ENCODE measurements at regions not wholly inside any gene's neighbourhood (a gene's known extent, or its start where the extent isn't known, plus 50 kb on each side); places are given as distances from the start of the nearest gene placed in this dataset.
"Not testable (repeated sequence)": the region's sequence is repeated elsewhere in the genome, so short reads cannot be mapped to it uniquely, and the experiment has no call there.

DNA sequence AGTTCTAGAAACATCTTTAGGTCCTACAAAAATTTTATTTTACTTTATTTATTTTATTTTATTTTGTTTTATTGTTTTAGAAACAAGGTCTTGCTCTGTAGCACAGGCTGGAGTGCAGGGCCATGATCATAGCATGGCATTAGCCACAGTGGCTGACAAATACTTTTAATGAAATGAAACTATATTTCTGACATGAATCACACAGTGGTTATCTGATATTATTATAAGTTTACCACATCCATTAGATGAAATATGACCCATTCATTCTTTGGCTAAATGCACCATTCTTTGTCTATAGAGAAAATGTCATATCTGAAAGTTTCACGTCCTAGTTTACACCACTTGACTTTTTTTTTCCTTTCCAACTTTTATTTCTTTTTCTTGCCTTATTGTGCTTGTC is 613.4 kb upstream of the ADAMTS5 start:
- no peak for DNase-seq

DNA sequence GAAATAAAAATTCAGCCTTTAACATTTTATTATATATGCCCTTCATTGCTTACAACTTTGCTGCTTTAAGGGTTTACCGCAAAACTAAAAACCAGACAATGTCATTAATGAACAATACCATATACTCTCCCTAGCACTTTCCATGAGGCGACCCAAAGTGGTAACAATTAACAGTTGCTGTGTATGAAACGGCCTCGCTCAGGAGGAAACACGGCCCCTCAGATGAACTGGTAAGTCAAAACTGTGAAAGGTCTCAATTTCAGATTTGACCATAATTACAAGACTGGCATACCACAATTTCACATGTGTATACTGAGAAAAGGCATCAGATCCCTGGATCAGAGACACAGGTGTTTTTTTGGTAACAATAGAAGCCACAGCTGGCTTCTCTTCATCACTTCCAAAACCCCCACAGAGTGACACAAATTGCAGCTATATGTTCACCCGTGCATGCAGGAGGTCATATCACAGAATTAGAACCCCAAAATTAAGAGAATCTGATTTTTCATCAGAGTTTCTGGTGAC is 611.9 kb upstream of the ADAMTS5 start:
- DNase-seq: no peak

DNA sequence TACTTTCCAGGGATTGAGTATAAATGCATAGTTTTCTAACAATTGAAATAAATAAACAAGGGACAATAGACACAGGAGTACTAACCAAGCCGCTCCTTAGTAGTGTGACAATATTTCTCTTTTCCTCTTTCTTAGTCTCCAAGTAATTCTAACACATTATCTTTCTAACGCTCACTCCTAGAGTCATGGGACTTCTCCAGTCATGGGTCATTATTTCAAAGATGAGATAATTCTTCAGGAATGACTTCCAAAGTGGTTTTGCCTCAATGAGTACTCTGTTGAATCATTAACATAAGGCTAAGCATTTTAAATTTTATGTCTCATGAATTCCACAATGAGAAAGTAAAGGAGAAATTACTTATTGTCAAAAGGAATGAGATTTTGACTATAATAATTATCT is 605.8 kb upstream of the ADAMTS5 start:
- no peak for DNase-seq

DNA sequence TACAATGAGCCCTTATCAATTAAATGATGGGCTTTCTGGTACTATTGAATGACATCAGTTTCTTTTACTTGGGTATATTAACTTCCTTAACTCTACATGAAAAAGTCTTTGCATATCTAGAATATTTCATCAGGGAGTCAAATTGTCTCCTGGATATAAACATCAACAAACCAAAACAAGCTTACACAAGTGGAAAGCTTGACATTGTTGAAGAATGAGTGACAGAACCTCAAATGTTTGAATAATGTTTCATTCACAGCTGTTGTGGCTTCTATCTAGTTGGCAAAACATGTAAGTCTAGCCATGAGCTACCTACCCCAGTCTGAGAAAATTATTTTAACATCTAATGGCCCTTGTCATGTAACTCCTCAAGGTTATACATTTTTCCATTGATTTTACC is 604.8 kb upstream of the ADAMTS5 start:
- no peak for DNase-seq

DNA sequence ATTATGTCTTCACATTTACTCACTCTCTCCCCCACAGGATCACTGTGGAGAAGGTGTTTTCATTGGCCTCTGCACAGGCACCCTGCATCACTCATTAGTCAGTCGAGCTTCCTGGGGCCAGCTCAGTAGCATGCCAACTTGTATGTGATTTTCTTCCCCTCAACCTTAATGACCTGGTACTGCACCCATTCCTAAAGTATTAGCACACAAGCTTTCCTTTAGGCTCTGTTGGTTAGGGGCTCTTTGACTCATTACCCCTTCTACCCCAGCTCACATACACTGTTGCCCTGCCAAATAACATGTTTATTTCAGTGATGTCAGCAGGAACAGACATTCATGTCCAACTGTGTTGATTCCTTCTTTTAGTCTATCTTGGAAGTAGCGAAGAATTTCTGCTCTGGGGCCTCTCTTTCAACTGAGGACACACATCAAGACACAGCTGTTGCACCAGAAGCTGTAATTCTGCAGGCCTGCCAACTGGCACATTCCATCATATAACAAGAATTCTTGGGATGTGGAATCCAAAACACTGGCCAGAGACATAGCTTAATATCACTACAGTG is 603.5 kb upstream of the ADAMTS5 start:
- DNase-seq: no peak

DNA sequence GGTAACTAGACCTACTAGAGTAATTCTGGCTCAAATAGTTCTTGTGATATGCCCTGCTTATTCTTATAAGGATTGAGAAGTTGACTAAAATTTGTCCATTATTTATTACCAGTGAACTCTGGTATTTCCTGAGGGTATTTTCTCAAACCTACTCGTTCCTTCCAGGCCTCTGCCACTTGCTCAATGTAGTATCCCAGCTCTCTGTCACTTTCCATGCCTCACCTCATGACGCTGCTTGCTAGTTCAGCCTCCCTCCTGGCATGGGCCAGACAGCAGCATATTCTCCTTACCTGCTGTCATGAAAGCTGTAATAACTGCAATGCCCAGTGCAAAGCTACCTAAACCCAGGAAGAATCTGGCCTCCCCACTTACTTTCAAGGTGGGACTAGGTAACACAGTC is 602.9 kb upstream of the ADAMTS5 start:
- no peak for DNase-seq

DNA sequence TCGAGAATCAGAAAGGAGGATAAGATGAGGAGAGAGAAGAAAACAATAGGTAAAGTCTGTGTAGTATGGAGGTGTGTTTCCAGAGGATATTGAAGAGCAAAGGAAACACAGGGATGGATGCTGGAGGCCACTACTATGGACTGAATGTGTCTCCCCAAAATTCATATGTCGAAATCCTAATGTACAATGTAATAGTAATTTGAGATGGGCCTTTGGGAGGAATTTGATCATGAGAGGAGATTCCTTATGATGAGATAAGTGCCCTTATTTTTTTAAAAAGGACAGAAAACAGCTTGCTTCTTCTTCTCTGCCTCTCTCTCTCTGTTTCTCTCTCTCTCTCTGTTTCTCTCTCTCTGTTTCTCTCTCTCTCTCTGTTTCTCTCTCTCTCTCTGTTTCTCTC is 602.2 kb upstream of the ADAMTS5 start:
- DNase-seq: no peak

DNA sequence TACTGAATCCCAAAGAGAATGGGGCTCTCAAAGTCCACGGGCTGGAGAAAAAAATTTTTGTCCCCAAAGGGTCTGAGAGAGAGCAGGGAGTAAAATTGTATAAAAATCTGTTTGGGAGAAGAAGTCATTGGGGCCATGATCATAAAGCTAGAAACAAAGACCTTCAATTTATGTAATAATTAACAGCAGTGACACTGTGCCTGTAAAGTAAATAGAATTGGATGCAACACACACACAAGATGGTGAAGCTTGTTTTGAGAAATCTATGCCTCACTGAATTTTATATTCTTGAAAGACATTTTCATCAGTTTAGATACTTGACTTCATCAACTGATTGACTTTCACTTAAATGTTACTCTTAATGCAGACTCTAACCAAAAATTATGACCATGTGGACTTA is 600.5 kb upstream of the ADAMTS5 start:
- DNase-seq: no peak

DNA sequence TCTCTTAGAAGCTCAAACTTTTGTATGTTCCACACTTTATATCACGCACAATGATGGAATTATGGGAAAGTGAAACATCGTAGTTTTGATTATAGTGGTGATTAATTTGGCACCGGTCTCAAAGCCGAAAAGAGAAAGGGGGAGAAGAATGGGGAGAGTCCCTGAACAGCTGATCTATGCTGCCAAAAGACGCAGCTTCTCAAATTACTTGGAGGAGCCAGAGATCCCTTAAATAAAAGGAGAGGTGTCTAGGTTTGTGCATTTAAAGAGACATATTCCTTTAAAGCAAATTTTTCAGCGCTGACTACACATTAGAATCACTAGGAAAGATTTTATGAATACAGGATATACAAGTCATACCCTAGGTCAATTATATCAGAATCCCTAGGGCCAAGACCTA is 599.6 kb upstream of the ADAMTS5 start:
- DNase-seq: no peak

DNA sequence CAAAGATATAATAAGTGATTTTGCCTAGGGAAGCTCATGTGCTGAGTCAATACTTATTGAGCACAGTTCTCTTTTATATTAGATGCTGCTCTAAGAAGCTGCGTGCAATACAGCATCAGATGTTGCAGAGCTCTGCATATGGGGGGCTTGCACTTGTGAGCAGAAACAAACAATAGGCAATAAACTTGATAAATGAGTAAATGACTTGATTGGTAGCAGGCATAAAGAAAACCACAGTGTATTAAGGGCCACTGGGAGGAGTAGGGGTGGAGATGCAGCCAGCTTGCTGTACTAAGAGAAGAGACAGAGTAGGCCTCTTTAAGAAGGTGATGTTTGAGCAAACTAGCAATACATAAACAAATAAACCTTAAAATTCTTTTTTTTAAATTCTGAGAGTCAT is 598.5 kb upstream of the ADAMTS5 start:
- no peak for DNase-seq

DNA sequence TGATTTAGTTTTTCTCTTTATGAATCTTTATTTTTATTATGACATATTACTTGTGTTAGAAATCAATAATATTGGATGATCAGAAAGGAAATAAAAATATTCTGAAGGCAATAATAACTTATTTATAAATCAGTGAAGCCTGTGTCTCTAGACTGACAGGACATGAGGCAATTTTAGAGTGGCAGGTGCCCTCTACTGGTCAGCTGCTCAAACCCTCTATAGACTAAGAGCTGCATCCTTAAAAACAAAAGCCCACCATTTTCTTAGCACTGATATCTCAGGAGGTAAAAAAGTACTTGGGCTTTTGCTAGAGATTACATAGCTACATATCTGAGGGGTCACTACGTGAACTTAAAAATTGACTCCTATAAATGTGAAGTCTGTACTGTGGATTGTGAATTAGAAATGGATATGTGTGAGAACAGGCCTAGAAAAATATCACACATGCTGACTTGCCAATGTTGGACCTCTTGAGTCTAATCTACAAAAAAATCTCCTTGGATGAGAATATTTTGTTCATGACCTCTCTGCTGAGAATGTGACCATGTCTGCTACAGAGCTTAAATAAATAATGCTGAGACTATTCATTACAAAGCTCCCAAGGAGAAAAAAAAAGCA is 597.9 kb upstream of the ADAMTS5 start:
- no peak for DNase-seq

DNA sequence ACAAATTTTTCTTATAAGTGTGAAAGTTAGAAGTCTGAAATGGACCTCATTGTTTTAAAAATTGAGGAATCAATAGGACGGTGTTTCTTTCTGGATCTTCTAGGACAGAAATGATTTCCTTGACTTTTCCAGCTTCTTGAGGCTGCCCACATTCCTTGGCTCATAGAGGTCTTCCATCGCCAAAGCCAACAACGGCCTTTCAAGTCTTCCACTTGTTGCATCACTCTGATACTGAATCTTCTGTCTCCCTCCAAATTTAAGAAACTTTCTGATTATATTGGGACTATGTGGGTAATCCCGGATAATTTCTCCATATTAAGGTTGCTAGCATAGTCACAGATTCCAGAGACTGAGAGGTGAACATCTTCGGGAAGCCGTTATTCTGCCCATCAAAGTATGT is 595.4 kb upstream of the ADAMTS5 start:
- no peak for DNase-seq

DNA sequence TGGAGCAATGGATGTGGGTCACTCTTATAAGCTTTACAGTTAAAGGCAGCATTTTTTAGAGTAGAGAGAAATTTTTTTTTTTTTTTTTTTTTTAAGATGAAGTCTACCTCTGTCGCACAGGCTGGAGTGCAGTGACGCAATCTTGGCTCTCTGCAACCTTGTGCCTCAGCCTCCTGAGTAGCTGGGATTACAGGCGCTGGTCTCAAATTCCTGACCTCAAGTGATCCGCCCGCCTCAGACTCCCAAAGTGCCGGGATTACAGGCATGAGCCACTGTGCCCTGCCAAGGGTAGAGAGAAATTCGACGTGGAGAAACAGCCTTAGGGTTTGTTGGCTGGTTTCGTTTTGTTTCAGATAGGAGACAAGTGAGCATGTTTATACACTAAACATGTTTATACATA is 594.2 kb upstream of the ADAMTS5 start:
- no peak for DNase-seq

DNA sequence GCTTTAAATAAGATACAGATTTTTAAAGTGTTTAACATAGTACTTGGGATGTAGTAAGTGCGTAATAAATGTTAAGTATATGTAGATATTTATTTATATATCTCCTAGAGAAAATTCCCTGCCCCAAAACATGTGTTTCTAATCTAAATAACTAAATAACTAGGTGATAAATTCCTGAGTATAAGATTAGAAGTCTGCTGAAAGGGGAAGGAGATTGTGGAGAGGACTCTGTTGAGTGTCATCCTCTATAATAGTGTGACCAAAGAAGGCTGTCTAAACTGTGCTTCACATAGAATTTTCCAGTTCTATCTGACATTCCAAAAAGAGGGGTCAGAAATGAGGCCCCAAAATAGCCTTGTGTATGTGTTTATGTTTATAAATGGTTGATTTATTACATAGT is 590.5 kb upstream of the ADAMTS5 start:
- DNase-seq: no peak

DNA sequence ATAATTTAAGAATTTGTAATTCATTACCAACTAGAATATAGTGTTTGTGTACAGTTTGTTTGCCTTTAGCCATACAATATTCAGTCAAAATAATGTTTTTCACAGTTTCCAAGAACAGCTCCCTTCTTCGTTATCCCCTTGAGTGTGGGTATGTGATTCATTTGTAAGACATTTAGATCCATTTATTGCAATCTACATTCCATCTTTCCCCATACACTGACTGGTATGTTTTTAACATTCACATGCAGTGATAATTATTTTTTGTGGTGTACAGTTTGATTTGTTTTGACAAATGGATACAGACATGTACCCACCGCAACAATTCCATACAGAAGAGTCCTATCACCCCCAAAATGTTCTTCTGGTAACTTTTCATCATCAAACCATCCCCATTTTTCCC is 589.1 kb upstream of the ADAMTS5 start:
- DNase-seq: no peak

DNA sequence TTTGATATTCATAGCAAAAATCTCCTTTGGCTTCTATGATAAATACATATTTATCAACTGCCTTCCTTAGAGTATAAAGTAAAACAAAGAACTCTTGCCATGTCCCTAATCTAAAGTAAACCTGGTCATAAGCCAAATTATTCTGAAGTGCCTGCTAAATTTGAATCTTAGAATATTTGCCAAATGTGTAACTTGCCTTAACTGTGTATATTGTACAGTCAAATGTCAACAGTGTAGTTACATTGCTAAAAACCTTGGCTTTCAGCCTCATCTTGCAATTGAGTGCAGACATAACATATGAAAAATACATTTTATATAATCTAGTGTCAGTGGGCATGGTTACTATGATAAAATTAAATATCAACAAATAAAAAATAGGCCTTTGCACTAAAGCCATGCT is 583.4 kb upstream of the ADAMTS5 start:
- DNase-seq: no peak

DNA sequence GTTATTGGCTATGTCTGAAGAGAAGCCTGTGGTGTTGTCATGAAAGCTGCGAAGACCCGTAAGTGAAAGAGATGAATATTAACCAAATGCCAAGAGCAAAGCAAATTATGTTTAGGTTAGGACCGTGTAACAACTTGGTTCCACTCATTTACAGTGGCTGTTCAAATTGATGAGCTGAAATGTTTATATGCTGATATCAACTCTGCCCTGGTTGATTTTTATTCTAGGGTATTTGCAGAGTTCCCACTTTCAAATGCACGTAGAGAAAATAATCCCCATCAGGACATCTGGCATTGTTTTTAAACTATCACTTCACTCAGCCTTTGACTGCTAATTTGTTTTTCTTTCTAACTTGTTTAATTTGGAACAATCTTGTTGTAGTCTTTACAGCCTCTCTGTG is 581.6 kb upstream of the ADAMTS5 start:
- no peak for DNase-seq

DNA sequence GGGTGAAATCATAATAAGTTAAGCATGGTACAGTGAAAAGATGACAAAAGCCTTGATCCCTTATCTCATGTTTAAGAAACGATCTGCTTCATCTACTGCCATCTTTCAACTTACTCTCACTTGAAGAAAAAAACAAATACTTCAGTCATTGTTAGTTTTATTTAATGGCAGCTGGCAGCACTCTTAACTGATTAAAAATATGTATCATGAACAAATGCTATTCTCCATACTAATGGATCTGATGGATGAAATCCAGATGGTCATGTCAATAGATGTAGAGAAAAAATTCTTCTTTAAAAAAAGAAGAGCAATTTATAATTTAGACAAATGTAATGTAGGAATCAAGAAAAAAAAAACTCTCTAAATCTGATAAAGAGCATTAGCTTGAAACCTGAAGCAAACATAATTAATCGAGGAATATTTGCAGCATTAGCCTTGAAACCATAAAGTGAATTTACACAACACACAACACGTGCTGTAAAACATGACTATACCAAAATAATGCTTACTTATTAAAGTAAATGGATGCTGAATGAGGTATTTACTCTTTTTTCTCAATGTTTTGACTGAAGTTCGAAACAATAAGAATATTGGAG is 579.0 kb upstream of the ADAMTS5 start:
- no peak for DNase-seq

DNA sequence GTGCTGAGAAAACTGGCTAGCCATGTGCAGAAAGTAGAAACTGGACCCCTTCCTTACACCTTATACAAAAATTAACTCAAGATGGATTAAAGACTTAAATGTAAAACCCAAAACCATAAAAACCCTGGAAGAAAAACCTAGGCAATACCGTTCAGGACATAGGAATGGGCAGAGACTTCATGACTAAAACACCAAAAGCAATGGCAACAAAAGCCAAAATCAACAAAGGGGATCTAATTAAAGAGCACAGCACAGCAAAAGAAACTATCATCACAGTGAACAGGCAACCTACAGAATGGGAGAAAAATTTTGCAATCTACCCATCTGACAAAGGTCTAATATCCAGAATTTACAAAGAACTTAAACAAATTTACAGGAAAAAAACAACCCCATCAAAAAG is 575.2 kb upstream of the ADAMTS5 start:
- not testable (repeated sequence) for DNase-seq

DNA sequence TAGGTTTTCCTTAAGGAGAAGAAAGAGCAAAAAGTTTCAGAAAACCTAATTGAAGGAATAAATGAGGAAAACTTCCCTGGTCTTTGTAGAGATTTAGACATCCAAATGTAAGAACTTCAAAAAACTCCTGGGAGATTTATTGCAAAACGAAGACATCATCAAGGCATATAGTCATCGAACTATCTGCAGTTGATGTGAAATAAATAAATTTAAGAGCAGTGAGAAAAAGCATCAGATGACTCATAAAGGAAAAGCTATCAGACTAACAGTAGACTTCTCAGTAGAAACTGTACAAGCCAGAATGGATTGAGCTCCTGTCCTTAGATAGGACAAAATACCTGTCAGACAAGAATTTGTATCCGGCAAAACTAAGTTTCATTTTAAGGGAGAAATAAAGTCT is 569.4 kb upstream of the ADAMTS5 start:
- no peak for DNase-seq

DNA sequence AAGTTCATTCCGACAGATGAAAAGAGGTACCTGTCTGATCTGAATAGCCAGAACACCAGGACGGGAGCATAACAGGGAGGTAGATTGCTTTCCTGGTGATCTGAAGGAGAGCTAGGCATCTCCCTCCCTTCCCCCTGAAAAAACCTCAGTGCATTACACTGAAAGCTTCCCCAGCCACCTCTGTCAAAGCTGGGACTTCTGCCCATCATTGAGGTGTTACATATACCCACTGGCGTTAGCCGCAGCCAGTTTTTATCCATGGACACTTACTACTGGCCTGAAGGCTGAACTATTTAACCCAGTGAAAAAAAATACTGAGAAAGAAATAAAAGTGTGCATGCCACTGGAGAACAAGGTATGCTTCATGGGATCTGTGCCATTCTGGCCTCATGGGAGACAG is 568.3 kb upstream of the ADAMTS5 start:
- DNase-seq: no peak

DNA sequence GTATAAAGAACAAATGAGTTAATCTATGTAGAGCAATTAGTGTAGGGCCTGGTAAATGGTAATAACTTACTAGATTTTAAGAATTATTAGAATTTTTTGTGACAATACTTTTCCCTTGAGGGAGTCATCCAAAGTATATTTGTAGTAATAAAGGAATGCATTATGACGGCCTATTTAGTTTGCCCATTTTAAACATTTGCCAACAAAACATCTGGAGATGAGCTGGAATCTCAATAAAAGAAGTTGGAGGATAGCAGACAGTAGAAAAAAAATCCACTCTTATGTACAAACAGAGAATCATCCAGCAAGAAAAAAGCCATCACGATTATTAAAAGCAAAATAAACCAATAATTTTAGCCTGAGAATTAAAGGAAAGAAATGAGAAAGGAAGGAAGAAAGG is 567.3 kb upstream of the ADAMTS5 start:
- DNase-seq: no peak

DNA sequence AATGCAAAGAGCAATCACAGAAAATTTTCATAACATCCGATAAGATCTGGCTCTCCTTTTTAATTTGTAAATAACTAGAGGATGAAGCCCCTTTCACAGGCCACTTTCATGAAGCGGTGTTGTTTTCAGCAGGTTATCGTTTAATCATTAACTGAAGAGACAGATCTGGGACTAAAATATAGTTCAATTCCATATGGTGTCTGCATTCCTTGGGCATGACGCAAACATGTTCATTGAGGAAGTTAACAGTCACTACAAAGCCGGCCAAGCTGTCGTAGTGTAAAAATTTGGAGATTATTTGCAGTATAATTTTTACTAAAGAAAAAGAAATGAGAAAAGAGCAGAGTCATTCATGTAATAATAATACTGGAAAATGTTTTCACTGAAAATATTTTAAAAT is 565.2 kb upstream of the ADAMTS5 start:
- DNase-seq: no peak

DNA sequence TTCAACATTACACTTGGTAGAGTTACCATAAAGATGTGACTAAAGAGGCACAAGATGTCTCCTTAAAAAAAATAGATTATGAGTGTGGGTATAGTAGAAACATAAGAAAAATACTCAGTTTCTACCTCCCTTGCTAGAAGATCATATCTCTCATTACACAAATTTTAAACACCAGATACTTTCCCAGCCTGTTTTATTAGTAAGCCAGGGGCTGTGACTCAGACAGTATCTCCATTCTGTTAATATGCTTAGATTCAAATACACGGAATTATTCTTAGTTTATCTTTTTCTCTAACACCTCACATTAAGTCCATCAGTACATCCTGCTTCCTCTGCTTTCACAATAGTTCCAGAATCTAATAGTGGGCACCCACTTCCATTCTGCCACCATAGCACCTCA is 561.8 kb upstream of the ADAMTS5 start:
- DNase-seq: no peak

DNA sequence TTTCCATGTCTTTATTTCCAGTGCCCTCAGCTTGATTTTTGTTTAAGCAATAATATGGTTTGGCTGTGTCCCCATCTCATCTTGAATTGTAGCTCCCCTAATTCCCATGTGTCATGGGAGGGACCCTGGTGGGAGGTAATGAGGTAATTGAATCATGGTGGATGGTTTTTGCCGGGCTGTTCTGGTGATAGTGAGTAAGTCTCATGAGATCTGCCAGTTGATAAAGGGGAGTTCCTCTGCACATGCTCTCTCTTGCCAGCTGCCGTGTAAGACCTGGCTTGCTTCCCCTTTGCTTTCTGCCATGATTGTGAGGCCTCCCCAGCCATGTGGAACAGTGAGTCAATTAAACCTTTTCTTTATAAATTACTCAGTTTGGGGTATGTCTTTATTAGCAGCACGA is 559.6 kb upstream of the ADAMTS5 start:
- no peak for DNase-seq
